ENCODE measurements at regions not wholly inside any gene's neighbourhood (a gene's known extent, or its start where the extent isn't known, plus 50 kb on each side); places are given as distances from the start of the nearest gene placed in this dataset.

- CTCF ChIA-PET, result no interaction called here
- POLR2A ChIA-PET, result no interaction called here
- no peak for DNase-seq (ENCODE audit: extremely low spot score)
- TF ChIP-seq FOXA1 (IDR thresholded peaks at IDR 0.05), result no peak
- TF ChIP-seq TARDBP (IDR thresholded peaks at IDR 0.05), result no peak
- no peak for TF ChIP-seq ARNT (IDR thresholded peaks at IDR 0.05)
- TF ChIP-seq BHLHE40 (IDR thresholded peaks at IDR 0.05; ENCODE audit: borderline replicate concordance), result no peak
- TF ChIP-seq SUZ12 (IDR thresholded peaks at IDR 0.05), result no peak
- TF ChIP-seq FOXK2 (IDR thresholded peaks at IDR 0.05), result no peak
- no peak for TF ChIP-seq NFRKB (IDR thresholded peaks at IDR 0.05)
- TF ChIP-seq CTBP1 (IDR thresholded peaks at IDR 0.05; ENCODE audit: borderline replicate concordance), result no peak
- no peak for TF ChIP-seq ZNF384 (IDR thresholded peaks at IDR 0.05)
- TF ChIP-seq PKNOX1 (IDR thresholded peaks at IDR 0.05), result no peak
- TF ChIP-seq L3MBTL2 (conservative IDR thresholded peaks at IDR 0.05), result no peak
- no peak for TF ChIP-seq LEF1 (IDR thresholded peaks at IDR 0.05; ENCODE audit: borderline replicate concordance)
- no peak for TF ChIP-seq ELF4 (IDR thresholded peaks at IDR 0.05)
Measured at GRCh38 chr2:221225752-221226151, 346.4 kb downstream of the EPHA4 start.

GRCh38 chr2:221228214-221228769 lies 343.8 kb downstream of the EPHA4 start:
- CTCF ChIA-PET, result no interaction called here
- POLR2A ChIA-PET, result no interaction called here
- no peak for DNase-seq (ENCODE audit: extremely low spot score)
- TF ChIP-seq FOXA1 (IDR thresholded peaks at IDR 0.05) (no peak), CTBP1 (IDR thresholded peaks at IDR 0.05; ENCODE audit: borderline replicate concordance) (no peak), ARNT (IDR thresholded peaks at IDR 0.05) (no peak), BHLHE40 (IDR thresholded peaks at IDR 0.05; ENCODE audit: borderline replicate concordance) (no peak), L3MBTL2 (conservative IDR thresholded peaks at IDR 0.05) (no peak), FOXK2 (IDR thresholded peaks at IDR 0.05) (no peak), FOXM1 (IDR thresholded peaks at IDR 0.05; ENCODE audit: borderline replicate concordance) (no peak), LEF1 (IDR thresholded peaks at IDR 0.05; ENCODE audit: borderline replicate concordance) (no peak), ZNF384 (IDR thresholded peaks at IDR 0.05) (no peak), TARDBP (IDR thresholded peaks at IDR 0.05) (no peak), SUZ12 (IDR thresholded peaks at IDR 0.05) (no peak)

- ChIA-PET CTCF (no interaction called here), POLR2A (no interaction called here)
- no peak for DNase-seq (ENCODE audit: extremely low spot score)
- TF ChIP-seq FOXA1 (IDR thresholded peaks at IDR 0.05) (no peak), SP1 (IDR thresholded peaks at IDR 0.05) (no peak), TARDBP (IDR thresholded peaks at IDR 0.05) (no peak), LEF1 (IDR thresholded peaks at IDR 0.05; ENCODE audit: borderline replicate concordance) (no peak), FOXK2 (IDR thresholded peaks at IDR 0.05) (no peak), HDGF (IDR thresholded peaks at IDR 0.05; ENCODE audit: borderline replicate concordance) (no peak), L3MBTL2 (conservative IDR thresholded peaks at IDR 0.05) (no peak), SUZ12 (IDR thresholded peaks at IDR 0.05) (no peak), BHLHE40 (IDR thresholded peaks at IDR 0.05; ENCODE audit: borderline replicate concordance) (no peak), ZNF384 (IDR thresholded peaks at IDR 0.05) (no peak), ELF4 (IDR thresholded peaks at IDR 0.05) (no peak), PKNOX1 (IDR thresholded peaks at IDR 0.05) (no peak), NFRKB (IDR thresholded peaks at IDR 0.05) (no peak), CTBP1 (IDR thresholded peaks at IDR 0.05; ENCODE audit: borderline replicate concordance) (no peak), ARNT (IDR thresholded peaks at IDR 0.05) (no peak), FOXM1 (IDR thresholded peaks at IDR 0.05; ENCODE audit: borderline replicate concordance) (no peak)
Measured at GRCh38 chr2:221229099-221229498, 343.0 kb downstream of the EPHA4 start.

- ChIA-PET POLR2A (no interaction called here), CTCF (no interaction called here)
- TF ChIP-seq FOXK2 (IDR thresholded peaks at IDR 0.05), result no peak
- no peak for TF ChIP-seq CTBP1 (IDR thresholded peaks at IDR 0.05; ENCODE audit: borderline replicate concordance)
- TF ChIP-seq FOXM1 (IDR thresholded peaks at IDR 0.05; ENCODE audit: borderline replicate concordance), result no peak
- TF ChIP-seq ARNT (IDR thresholded peaks at IDR 0.05), result no peak
- TF ChIP-seq TARDBP (IDR thresholded peaks at IDR 0.05), result no peak
- no peak for TF ChIP-seq ZNF384 (IDR thresholded peaks at IDR 0.05)
- TF ChIP-seq L3MBTL2 (conservative IDR thresholded peaks at IDR 0.05), result no peak
- TF ChIP-seq PKNOX1 (IDR thresholded peaks at IDR 0.05), result no peak
- TF ChIP-seq SP1 (IDR thresholded peaks at IDR 0.05), result no peak
- DNase-seq (ENCODE audit: extremely low spot score), result no peak
Measured at GRCh38 chr2:221231511-221231910, 340.6 kb downstream of the EPHA4 start.

GRCh38 chr2:221235941-221236340 lies 336.2 kb downstream of the EPHA4 start:
- TF ChIP-seq FOXM1 (IDR thresholded peaks at IDR 0.05; ENCODE audit: borderline replicate concordance) (no peak), HDGF (IDR thresholded peaks at IDR 0.05; ENCODE audit: borderline replicate concordance) (no peak), BHLHE40 (IDR thresholded peaks at IDR 0.05; ENCODE audit: borderline replicate concordance) (no peak), ARNT (IDR thresholded peaks at IDR 0.05) (no peak), FOXA1 (IDR thresholded peaks at IDR 0.05) (no peak), L3MBTL2 (conservative IDR thresholded peaks at IDR 0.05) (no peak), PKNOX1 (IDR thresholded peaks at IDR 0.05) (no peak), SUZ12 (IDR thresholded peaks at IDR 0.05) (no peak), ZNF384 (IDR thresholded peaks at IDR 0.05) (no peak), ELF4 (IDR thresholded peaks at IDR 0.05) (no peak), FOXK2 (IDR thresholded peaks at IDR 0.05) (no peak), TARDBP (IDR thresholded peaks at IDR 0.05) (no peak), SP1 (IDR thresholded peaks at IDR 0.05) (no peak), NFRKB (IDR thresholded peaks at IDR 0.05) (no peak), LEF1 (IDR thresholded peaks at IDR 0.05; ENCODE audit: borderline replicate concordance) (no peak), CTBP1 (IDR thresholded peaks at IDR 0.05; ENCODE audit: borderline replicate concordance) (no peak)
- POLR2A ChIA-PET, result no interaction called here
- CTCF ChIA-PET, result no interaction called here
- no peak for DNase-seq (ENCODE audit: extremely low spot score)

Measured in HEK293T (cell line).